OCI-LY3 (cell line): ENCODE measurements at regions not wholly inside any gene's neighbourhood (a gene's known extent, or its start where the extent isn't known, plus 50 kb on each side); places are given as distances from the start of the nearest gene placed in this dataset.

Experiments
- H2AFZ ChIP-seq: fragments of 200-600, 300-600 bp; shearing (Covaris generic); 2 replicates; pipeline ENCODE4 v1.6.0; 2014; ENCODE audit warnings: antibody characterized with exemption, low read depth, low read length
- H3K27ac ChIP-seq: fragments of 200-600, 300-600 bp; sonication (generic); 2 replicates; pipeline ENCODE4 v1.5.1; 2014; ENCODE audit warnings: mild to moderate bottlenecking, low read length, moderate library complexity, mixed read lengths
- H3K27me3 ChIP-seq: fragments of 200-600, 300-600 bp; sonication (generic); 2 replicates; pipeline ENCODE4 v1.6.1; 2014; ENCODE audit warnings: low read depth, low read length, mixed read lengths
- H3K36me3 ChIP-seq: fragments of 200-600, 300-600 bp; sonication (generic); replicated peaks from 2 replicates; pipeline ENCODE3; 2014; ENCODE audit warnings: low read depth, low read length, mixed read lengths
- H3K4me1 ChIP-seq: fragments of 300-600, 200-600 bp; sonication (generic); 2 replicates; pipeline ENCODE4 v1.6.1; 2014; ENCODE audit warnings: low read length, mixed read lengths
- H3K4me2 ChIP-seq: fragments of 200-600, 300-600 bp; sonication (generic); 2 replicates; pipeline ENCODE4 v1.6.1; 2014; ENCODE audit warnings: low read length, mixed read lengths
- H3K4me3 ChIP-seq: fragments of 300-600, 200-600 bp; sonication (generic); 2 replicates; pipeline ENCODE4 v1.5.1; 2014; ENCODE audit warnings: antibody characterized with exemption, mild to moderate bottlenecking, low read length, moderate library complexity
- H3K79me2 ChIP-seq: fragments of 300-600, 200-600 bp; shearing (Covaris generic); 2 replicates; pipeline ENCODE4 v1.6.1; 2014; ENCODE audit warnings: mild to moderate bottlenecking, low read length, mixed read lengths
- H3K9ac ChIP-seq: fragments of 300-600, 200-600 bp; shearing (Covaris generic); 2 replicates; pipeline ENCODE4 v1.6.0; 2014; ENCODE audit warnings: mild to moderate bottlenecking, low read length, moderate library complexity
- H3K9me3 ChIP-seq: fragments of 200-600, 300-600 bp; shearing (Covaris generic); 2 replicates; pipeline ENCODE4 v1.6.1; 2014; ENCODE audit warnings: low read length, mixed read lengths; ENCODE audit not compliant: insufficient read depth
- H4K20me1 ChIP-seq: fragments of 200-600, 300-600 bp; sonication (generic); 2 replicates; pipeline ENCODE4 v1.6.1; 2016; ENCODE audit warnings: low read length, mixed read lengths; ENCODE audit not compliant: insufficient read depth
- EZH2phosphoT487 ChIP-seq: fragments of 200-600 bp; shearing (Covaris generic); IDR thresholded peaks from 2 replicates; pipeline ENCODE4 v1.6.1; 2018; ENCODE audit warnings: antibody characterized with exemption, mixed run types, low read depth
- TF ChIP-seq, protein P1 (sequence below): fragments of 200-600, 300-600 bp; sonication (generic); IDR thresholded peaks from 2 replicates; pipeline ENCODE4 v1.5.1; 2014; ENCODE audit warnings: antibody characterized with exemption, low read length, low read depth

DNA sequence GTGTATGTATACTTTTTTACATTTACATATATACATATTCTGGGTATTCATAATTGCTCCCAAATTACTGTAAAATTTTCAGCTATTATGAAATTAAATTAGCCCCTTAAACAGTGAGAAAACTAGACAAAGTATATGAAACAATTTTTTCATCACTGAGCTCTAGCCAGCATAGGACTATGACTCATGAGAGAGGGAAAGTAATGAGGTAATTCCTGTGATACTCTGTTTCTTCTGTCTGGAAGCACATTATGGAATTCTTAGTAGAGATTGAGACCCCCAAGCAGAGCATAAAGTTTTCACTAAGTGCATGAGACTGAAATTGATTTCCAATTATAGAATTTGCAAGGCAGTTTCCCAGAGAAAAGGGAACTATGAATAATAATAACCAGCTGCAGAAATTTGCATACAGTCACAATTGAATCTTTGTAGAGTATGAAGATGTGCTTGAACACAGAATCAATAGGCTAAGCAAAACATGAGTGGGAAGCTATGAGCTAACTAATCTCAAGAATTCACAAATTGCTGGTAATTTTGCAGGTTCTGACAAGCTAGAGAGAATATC lies 779.3 kb downstream of the ARAP2 start:
- Histone ChIP-seq H3K36me3 (no peaks in the 10 kb centered on the region), H3K9ac (no peak overlapping the region), H3K4me1 (0 out of 2 replicates have a peak, but pooled peaks cover 4% of the 10 kb centered on the region), H3K9me3 (no peaks in the 10 kb centered on the region), H3K27ac (no peak overlapping the region), H3K4me3 (no peak overlapping the region), H3K79me2 (no peaks in the 10 kb centered on the region), H3K4me2 (no peak overlapping the region), H3K27me3 (no peaks in the 10 kb centered on the region), H2AFZ (no peak overlapping the region), H4K20me1 (no peaks in the 10 kb centered on the region)
- TF ChIP-seq, protein P1, sequence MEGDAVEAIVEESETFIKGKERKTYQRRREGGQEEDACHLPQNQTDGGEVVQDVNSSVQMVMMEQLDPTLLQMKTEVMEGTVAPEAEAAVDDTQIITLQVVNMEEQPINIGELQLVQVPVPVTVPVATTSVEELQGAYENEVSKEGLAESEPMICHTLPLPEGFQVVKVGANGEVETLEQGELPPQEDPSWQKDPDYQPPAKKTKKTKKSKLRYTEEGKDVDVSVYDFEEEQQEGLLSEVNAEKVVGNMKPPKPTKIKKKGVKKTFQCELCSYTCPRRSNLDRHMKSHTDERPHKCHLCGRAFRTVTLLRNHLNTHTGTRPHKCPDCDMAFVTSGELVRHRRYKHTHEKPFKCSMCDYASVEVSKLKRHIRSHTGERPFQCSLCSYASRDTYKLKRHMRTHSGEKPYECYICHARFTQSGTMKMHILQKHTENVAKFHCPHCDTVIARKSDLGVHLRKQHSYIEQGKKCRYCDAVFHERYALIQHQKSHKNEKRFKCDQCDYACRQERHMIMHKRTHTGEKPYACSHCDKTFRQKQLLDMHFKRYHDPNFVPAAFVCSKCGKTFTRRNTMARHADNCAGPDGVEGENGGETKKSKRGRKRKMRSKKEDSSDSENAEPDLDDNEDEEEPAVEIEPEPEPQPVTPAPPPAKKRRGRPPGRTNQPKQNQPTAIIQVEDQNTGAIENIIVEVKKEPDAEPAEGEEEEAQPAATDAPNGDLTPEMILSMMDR: no peak
- TF ChIP-seq EZH2phosphoT487: no peak

DNA sequence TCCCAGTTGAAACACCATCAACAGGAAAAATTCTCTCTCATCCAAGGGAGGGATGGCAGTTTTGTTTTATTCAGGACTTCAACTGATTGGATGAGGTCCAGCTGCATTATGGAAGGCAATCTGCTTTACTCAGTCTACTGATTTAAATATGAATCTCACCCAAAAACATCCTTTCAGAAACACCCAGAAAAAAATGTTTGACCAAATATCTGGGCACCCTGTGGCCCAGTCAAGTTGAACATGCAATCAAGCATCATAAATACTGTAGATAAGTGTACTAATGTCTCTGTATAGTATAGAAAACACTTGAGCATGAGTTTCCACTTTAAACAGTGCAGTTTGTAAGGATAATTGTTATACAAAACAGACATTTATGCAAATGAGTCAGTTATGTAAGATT lies 753.2 kb downstream of the ARAP2 start:
- no peaks in the 10 kb centered on the region for H3K79me2 ChIP-seq
- H3K9ac ChIP-seq: no peak overlapping the region
- TF ChIP-seq, protein P1: no peak
- TF ChIP-seq EZH2phosphoT487: no peak
- H3K36me3 ChIP-seq: no peaks in the 10 kb centered on the region
- H3K4me2 ChIP-seq: no peak overlapping the region
- H3K27ac ChIP-seq: no peak overlapping the region
- H4K20me1 ChIP-seq: no peaks in the 10 kb centered on the region
- H3K9me3 ChIP-seq: peaks cover 6% of the 10 kb centered on the region; the same call in 1 of the 2 replicates
- H2AFZ ChIP-seq: no peak overlapping the region
- H3K4me1 ChIP-seq: no peaks in the 10 kb centered on the region
- no peak overlapping the region for H3K4me3 ChIP-seq
- H3K27me3 ChIP-seq: no peaks in the 10 kb centered on the region

DNA sequence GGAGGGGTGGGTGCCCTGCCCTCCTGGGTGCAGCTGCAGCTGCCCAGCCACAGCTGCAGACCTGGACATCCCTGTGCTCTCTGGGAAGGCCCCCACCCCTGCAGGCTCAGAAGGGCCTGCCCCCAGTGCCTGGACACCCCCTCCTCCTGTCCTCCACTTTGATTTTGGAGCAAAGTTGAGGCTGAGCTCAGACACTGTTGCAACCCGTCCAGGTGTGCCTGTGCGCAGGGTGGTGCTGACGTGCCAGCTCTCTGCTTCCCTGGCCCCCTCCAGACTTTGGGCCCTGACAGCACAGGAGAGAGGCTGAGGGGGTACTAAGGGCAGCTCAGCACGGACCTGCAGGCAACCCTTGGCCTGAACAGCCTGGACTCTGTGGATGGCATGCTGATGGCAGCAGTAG lies 750.3 kb downstream of the ARAP2 start:
- Histone ChIP-seq H3K4me3 (no peak overlapping the region), H3K4me1 (no peaks in the 10 kb centered on the region), H3K27me3 (no peaks in the 10 kb centered on the region), H3K36me3 (no peaks in the 10 kb centered on the region), H3K79me2 (no peaks in the 10 kb centered on the region), H3K9me3 (peaks cover 6% of the 10 kb centered on the region; the same call in 1 of the 2 replicates), H3K4me2 (no peak overlapping the region), H4K20me1 (no peaks in the 10 kb centered on the region), H3K9ac (no peak overlapping the region), H3K27ac (no peak overlapping the region), H2AFZ (no peak overlapping the region)
- TF ChIP-seq EZH2phosphoT487: no peak
- TF ChIP-seq, protein P1: no peak

DNA sequence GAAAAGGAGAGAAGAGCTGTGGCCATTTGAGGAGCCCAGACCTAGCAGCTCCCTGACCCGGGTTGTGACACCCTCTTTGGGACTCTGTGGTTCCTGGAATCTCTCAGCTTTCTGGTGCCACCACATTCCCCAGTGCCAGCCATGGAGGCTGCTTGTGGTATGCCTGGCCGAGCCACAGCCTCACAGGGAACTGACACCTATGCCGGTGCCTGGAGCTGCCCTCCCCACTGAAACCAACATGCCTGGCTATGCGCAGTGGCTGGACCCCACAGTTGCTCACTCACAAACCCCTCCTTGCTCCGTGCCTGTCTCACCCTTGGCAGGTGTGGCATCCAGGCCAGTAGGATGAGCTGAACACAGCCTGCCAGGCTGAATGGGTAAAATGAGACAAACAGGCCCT lies 749.4 kb downstream of the ARAP2 start:
- H3K9ac ChIP-seq: no peak overlapping the region
- no peaks in the 10 kb centered on the region for H3K27me3 ChIP-seq
- TF ChIP-seq, protein P1: no peak
- no peak for TF ChIP-seq EZH2phosphoT487
- H3K9me3 ChIP-seq: peaks cover 6% of the 10 kb centered on the region; the same call in 1 of the 2 replicates
- no peak overlapping the region for H3K4me2 ChIP-seq
- no peaks in the 10 kb centered on the region for H3K36me3 ChIP-seq
- no peak overlapping the region for H3K27ac ChIP-seq
- H3K4me3 ChIP-seq: no peak overlapping the region
- H4K20me1 ChIP-seq: no peaks in the 10 kb centered on the region
- no peaks in the 10 kb centered on the region for H3K4me1 ChIP-seq
- no peaks in the 10 kb centered on the region for H3K79me2 ChIP-seq
- no peak overlapping the region for H2AFZ ChIP-seq
